OCI-LY7 (cell line): ENCODE measurements at regions not wholly inside any gene's neighbourhood (a gene's known extent, or its start where the extent isn't known, plus 50 kb on each side); places are given as distances from the start of the nearest gene placed in this dataset.
"Not testable (repeated sequence)": the region's sequence is repeated elsewhere in the genome, so short reads cannot be mapped to it uniquely, and the experiment has no call there.

ENCODE experiments used
- BruUV-seq: library from RNA; stranded (reverse); fragments of 400-500 nt; replicated peaks from 2 replicates; lab custom pipeline; 2021; lab: Mats Ljungman, UMichigan
- CTCF ChIA-PET: fragments of 300-600 bp; sonication (Branson Sonifier 250); formaldehyde crosslinking; loops from one replicate; lab custom pipeline; 2022; ENCODE audit warnings: antibody characterized with exemption; ENCODE audit not compliant: unreplicated experiment; lab: Charles Lee
- POLR2A ChIA-PET: fragments of 300-600 bp; sonication (Branson Sonifier 250); formaldehyde crosslinking; loops from one replicate; lab custom pipeline; 2022; ENCODE audit warnings: antibody characterized with exemption; lab: Charles Lee
- DNase-seq: peaks from one replicate; pipeline ENCODE4 v3.0.0-alpha.2; 2015; ENCODE audit warnings: low spot score
- H2AFZ ChIP-seq: fragments of 200-600 bp; sonication (generic), shearing (Covaris generic); 2 replicates; pipeline ENCODE4 v1.6.1; 2014; ENCODE audit warnings: mild to moderate bottlenecking, antibody characterized with exemption, low read length, moderate library complexity
- H3K27ac ChIP-seq: fragments of 200-600 bp; sonication (generic); 2 replicates; pipeline ENCODE4 v1.5.1; 2014; ENCODE audit warnings: mixed run types, low read depth, mild to moderate bottlenecking, moderate library complexity, low read length, inconsistent platforms; ENCODE audit not compliant: poor library complexity, severe bottlenecking
- H3K36me3 ChIP-seq: fragments of 200-600 bp; sonication (generic); 2 replicates; pipeline ENCODE4 v1.6.1; 2014; ENCODE audit warnings: mild to moderate bottlenecking, antibody characterized with exemption, low read length, moderate library complexity, mixed read lengths; ENCODE audit not compliant: insufficient read depth
- H3K4me1 ChIP-seq: fragments of 200-600 bp; sonication (generic); 2 replicates; pipeline ENCODE4 v1.5.1; 2014; ENCODE audit warnings: mild to moderate bottlenecking, low read length; ENCODE audit not compliant: insufficient read depth, poor library complexity, severe bottlenecking
- H3K4me2 ChIP-seq: fragments of 200-600 bp; sonication (generic); 2 replicates; pipeline ENCODE4 v1.6.1; 2014; ENCODE audit warnings: mild to moderate bottlenecking, low read length
- H3K4me3 ChIP-seq: fragments of 200-600 bp; sonication (generic); 2 replicates; pipeline ENCODE4 v1.5.1; 2014; ENCODE audit warnings: mild to moderate bottlenecking, low read depth, low read length; ENCODE audit not compliant: poor library complexity, severe bottlenecking
- H3K79me2 ChIP-seq: fragments of 200-600 bp; sonication (generic); 2 replicates; pipeline ENCODE4 v1.6.1; 2016; ENCODE audit warnings: low read depth, mild to moderate bottlenecking, low read length, moderate library complexity, mixed read lengths; ENCODE audit not compliant: insufficient read depth
- H3K9me2 ChIP-seq: fragments of 200-600 bp; sonication (generic); 2 replicates; pipeline ENCODE4 v1.6.1; 2016; ENCODE audit warnings: mild to moderate bottlenecking, low read length, mixed read lengths; ENCODE audit not compliant: insufficient read depth
- H3K9me3 ChIP-seq: fragments of 200-600 bp; sonication (generic); 2 replicates; pipeline ENCODE4 v1.6.1; 2014; ENCODE audit warnings: mild to moderate bottlenecking, mixed run types, low read length, mixed read lengths
- H4K20me1 ChIP-seq: fragments of 200-600 bp; sonication (generic); 2 replicates; pipeline ENCODE4 v1.6.1; 2014; ENCODE audit warnings: mild to moderate bottlenecking, antibody characterized with exemption, low read length, moderate library complexity, mixed read lengths; ENCODE audit not compliant: insufficient read depth
- EZH2phosphoT487 ChIP-seq: fragments of 200-600 bp; sonication (generic); IDR thresholded peaks from 2 replicates; pipeline ENCODE4 v1.6.1; 2018; ENCODE audit warnings: low read depth, borderline replicate concordance, mild to moderate bottlenecking, mixed run types, antibody characterized with exemption, low read length, moderate library complexity, mixed read lengths
- intact Hi-C: fragments of 100-400 bp; cut with micrococcal nuclease; formaldehyde crosslinking; loops from one replicate; pipeline ENCODE4 v1.10.0; 2022; ENCODE audit not compliant: unreplicated experiment
- TF ChIP-seq, protein P1 (sequence below): fragments of 200-600 bp; sonication (generic); conservative IDR thresholded peaks from 2 replicates; pipeline ENCODE4 v1.5.1; 2014; ENCODE audit warnings: mild to moderate bottlenecking, antibody characterized with exemption, low read length, moderate library complexity, mixed read lengths

GRCh38 chr6:141976994-141977393 lies 155.7 kb upstream of the GJE1 start:
- no peak for DNase-seq
- no peak overlapping the region for H3K4me2 ChIP-seq
- H3K36me3 ChIP-seq: no peaks in the 10 kb centered on the region
- BruUV-seq: no TSS peak
- no peak for TF ChIP-seq EZH2phosphoT487
- TF ChIP-seq, protein P1, sequence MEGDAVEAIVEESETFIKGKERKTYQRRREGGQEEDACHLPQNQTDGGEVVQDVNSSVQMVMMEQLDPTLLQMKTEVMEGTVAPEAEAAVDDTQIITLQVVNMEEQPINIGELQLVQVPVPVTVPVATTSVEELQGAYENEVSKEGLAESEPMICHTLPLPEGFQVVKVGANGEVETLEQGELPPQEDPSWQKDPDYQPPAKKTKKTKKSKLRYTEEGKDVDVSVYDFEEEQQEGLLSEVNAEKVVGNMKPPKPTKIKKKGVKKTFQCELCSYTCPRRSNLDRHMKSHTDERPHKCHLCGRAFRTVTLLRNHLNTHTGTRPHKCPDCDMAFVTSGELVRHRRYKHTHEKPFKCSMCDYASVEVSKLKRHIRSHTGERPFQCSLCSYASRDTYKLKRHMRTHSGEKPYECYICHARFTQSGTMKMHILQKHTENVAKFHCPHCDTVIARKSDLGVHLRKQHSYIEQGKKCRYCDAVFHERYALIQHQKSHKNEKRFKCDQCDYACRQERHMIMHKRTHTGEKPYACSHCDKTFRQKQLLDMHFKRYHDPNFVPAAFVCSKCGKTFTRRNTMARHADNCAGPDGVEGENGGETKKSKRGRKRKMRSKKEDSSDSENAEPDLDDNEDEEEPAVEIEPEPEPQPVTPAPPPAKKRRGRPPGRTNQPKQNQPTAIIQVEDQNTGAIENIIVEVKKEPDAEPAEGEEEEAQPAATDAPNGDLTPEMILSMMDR: no peak
- no peaks in the 10 kb centered on the region for H3K4me1 ChIP-seq
- H3K27ac ChIP-seq: no peak overlapping the region
- intact Hi-C loops: no loop called here
- no peaks in the 10 kb centered on the region for H4K20me1 ChIP-seq
- H3K79me2 ChIP-seq: no peaks in the 10 kb centered on the region
- H3K4me3 ChIP-seq: no peak overlapping the region
- ChIA-PET POLR2A (no interaction called here), CTCF (no interaction called here)
- no peaks in the 10 kb centered on the region for H3K9me2 ChIP-seq
- no peaks in the 10 kb centered on the region for H3K9me3 ChIP-seq
- H2AFZ ChIP-seq: no peak overlapping the region

- H4K20me1 ChIP-seq, DNase-seq, BruUV-seq, H3K4me2 ChIP-seq, H3K27ac ChIP-seq, H3K9me3 ChIP-seq, H3K36me3 ChIP-seq, H3K4me1 ChIP-seq, H2AFZ ChIP-seq, intact Hi-C loops, H3K9me2 ChIP-seq, H3K4me3 ChIP-seq, H3K79me2 ChIP-seq, CTCF ChIA-PET: not testable (repeated sequence)
- POLR2A ChIA-PET: interaction anchor here (0.8 to 1.0 kb wide), 2 partner anchors 11 to 15 kb away, joined by 3 read pairs; no protein-coding TSS in a partner anchor
These were observed 162.8 kb upstream of the GJE1 start for GRCh38 chr6:141969768-141970415.

DNA sequence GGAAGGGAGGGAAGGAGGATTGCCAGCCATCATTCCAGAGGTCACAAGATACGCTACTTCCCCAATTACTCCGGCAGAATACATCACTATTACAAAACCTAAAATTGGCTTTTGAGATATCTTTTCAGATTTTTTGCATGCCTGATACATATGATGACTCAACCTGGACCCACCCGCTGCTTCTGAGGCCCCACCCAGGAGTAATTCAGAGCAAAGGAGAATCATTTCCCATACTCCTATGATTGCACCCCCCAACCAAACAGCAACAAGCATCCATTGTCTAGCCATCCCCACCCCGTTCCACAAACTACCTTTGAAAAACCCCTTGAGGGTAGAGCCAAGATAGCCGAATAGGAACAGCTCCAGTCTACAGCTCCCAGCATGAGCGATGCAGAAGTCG lies 163.5 kb upstream of the GJE1 start:
- no TSS peak for BruUV-seq
- Histone ChIP-seq H3K9me3 (no peaks in the 10 kb centered on the region), H3K79me2 (no peaks in the 10 kb centered on the region), H3K27ac (no peak overlapping the region), H3K9me2 (no peaks in the 10 kb centered on the region), H2AFZ (no peak overlapping the region), H3K4me1 (no peaks in the 10 kb centered on the region), H3K36me3 (no peaks in the 10 kb centered on the region), H4K20me1 (no peaks in the 10 kb centered on the region), H3K4me2 (no peak overlapping the region), H3K4me3 (no peak overlapping the region)
- no peak for TF ChIP-seq EZH2phosphoT487
- TF ChIP-seq, protein P1: no peak
- ChIA-PET CTCF (no interaction called here), POLR2A (no interaction called here)
- no peak for DNase-seq
- intact Hi-C loops: no loop called here
